ENCODE measurements at regions not wholly inside any gene's neighbourhood (a gene's known extent, or its start where the extent isn't known, plus 50 kb on each side); places are given as distances from the start of the nearest gene placed in this dataset.

GRCh38 chr7:115210552-115210951 lies 288.7 kb downstream of the MDFIC start (continued):
- TF ChIP-seq ZNF776 (tag by site-specific recombination; IDR thresholded peaks at IDR 0.05; ENCODE audit: borderline replicate concordance), result no peak
- no peak for TF ChIP-seq MYNN (tag by site-specific recombination; IDR thresholded peaks at IDR 0.05; ENCODE audit: borderline replicate concordance)
- no peak for TF ChIP-seq ZNF792 (tag by site-specific recombination; IDR thresholded peaks at IDR 0.05)
- TF ChIP-seq ZNF169 (tag by site-specific recombination; IDR thresholded peaks at IDR 0.05), result no peak
- TF ChIP-seq ZNF2 (tag by site-specific recombination; IDR thresholded peaks at IDR 0.05), result no peak
- no peak for TF ChIP-seq ZNF121 (tag by site-specific recombination; IDR thresholded peaks at IDR 0.05)
- TF ChIP-seq ZNF548 (tag by site-specific recombination; IDR thresholded peaks at IDR 0.05), result no peak
- no peak for TF ChIP-seq ZNF174 (tag by site-specific recombination; IDR thresholded peaks at IDR 0.05)
- no peak for TF ChIP-seq ZNF132 (tag by site-specific recombination; IDR thresholded peaks at IDR 0.05; ENCODE audit: borderline replicate concordance)

- POLR2A ChIA-PET, result no interaction called here
- no peak overlapping the region for H3K4me3 ChIP-seq (ENCODE audit: low read depth, low read length)
- TF ChIP-seq SCRT1 (tag by site-specific recombination; IDR thresholded peaks at IDR 0.05; ENCODE audit: borderline replicate concordance) (no peak), ZNF394 (tag by site-specific recombination; IDR thresholded peaks at IDR 0.05; ENCODE audit: borderline replicate concordance) (no peak), BCL6B (tag by site-specific recombination; IDR thresholded peaks at IDR 0.05) (no peak), ZNF704 (tag by site-specific recombination; IDR thresholded peaks at IDR 0.05) (no peak), ZNF621 (tag by site-specific recombination; IDR thresholded peaks at IDR 0.05) (no peak), EGR2 (tag by site-specific recombination; IDR thresholded peaks at IDR 0.05; ENCODE audit: low read depth) (no peak), ZNF426 (tag by site-specific recombination; IDR thresholded peaks at IDR 0.05) (no peak), ZNF202 (tag by site-specific recombination; IDR thresholded peaks at IDR 0.05; ENCODE audit: borderline replicate concordance) (no peak), PBX3 (CRISPR knock-in tag; IDR thresholded peaks at IDR 0.05) (no peak), ZNF510 (tag by site-specific recombination; IDR thresholded peaks at IDR 0.05; ENCODE audit: insufficient replicate concordance) (no peak), ZNF24 (tag by site-specific recombination; IDR thresholded peaks at IDR 0.05) (no peak), ZNF626 (tag by site-specific recombination; IDR thresholded peaks at IDR 0.05) (no peak), ZNF843 (tag by site-specific recombination; IDR thresholded peaks at IDR 0.05) (no peak), ZNF449 (tag by site-specific recombination; IDR thresholded peaks at IDR 0.05) (no peak), ZNF785 (tag by site-specific recombination; IDR thresholded peaks at IDR 0.05) (no peak)
Observed at GRCh38 chr7:115208710-115209560, 287.0 kb downstream of the MDFIC start.

More at GRCh38 chr7:115208710-115209560, 287.0 kb downstream of the MDFIC start:
- Histone ChIP-seq H3K4me1 (ENCODE audit: control insufficient read depth, insufficient read depth, low read length) (no peaks in the 10 kb centered on the region), H3K27ac (ENCODE audit: extremely low read depth, low read depth, low read length) (no peak overlapping the region), H3K9me3 (ENCODE audit: control insufficient read depth, insufficient read depth, low read depth, low read length) (no peaks in the 10 kb centered on the region), H3K36me3 (ENCODE audit: control insufficient read depth in 2 of 2, insufficient read depth in 1 of 2, low read length in 2 of 2) (no peaks in the 10 kb centered on the region)
- CTCF ChIA-PET, result interaction anchor here (0.5 kb wide), 1 partner anchor 9 kb away, joined by 3 read pairs; no protein-coding TSS in a partner anchor
